CD14-positive monocyte (primary cell): ENCODE measurements at regions not wholly inside any gene's neighbourhood (a gene's known extent, or its start where the extent isn't known, plus 50 kb on each side); places are given as distances from the start of the nearest gene placed in this dataset.
"Not testable (repeated sequence)": the region's sequence is repeated elsewhere in the genome, so short reads cannot be mapped to it uniquely, and the experiment has no call there.

Experiments used
- DNase-seq, 3 donors: peaks; one replicate each; pipeline ENCODE4 v3.0.0-alpha.2; 2011 to 2022
- H2AFZ ChIP-seq: 2 replicates; pipeline ENCODE4 v1.6.0; 2012; ENCODE audit warnings: mild to moderate bottlenecking, low read depth, low read length, inconsistent platforms; ENCODE audit not compliant: insufficient read depth, poor library complexity, severe bottlenecking
- H3K27ac ChIP-seq, 2 donors: 1 replicate in 1 of 2; 2 replicates in 1 of 2; pipeline ENCODE4 v1.5.1; 2012 to 2013; ENCODE audit warnings: low read length in 2 of 2, control low read depth in 1 of 2, inconsistent platforms in 1 of 2, low read depth in 1 of 2, mild to moderate bottlenecking in 1 of 2
- H3K27me3 ChIP-seq, 2 donors: one replicate each; pipeline versions ENCODE4 v1.6.0 to v1.6.1; 2011 to 2013; ENCODE audit warnings: low read length in 2 of 2; ENCODE audit not compliant: control insufficient read depth in 2 of 2, insufficient read depth in 2 of 2
- H3K36me3 ChIP-seq, 2 donors: replicated peaks in 1 of 2; 1 replicate in 1 of 2; 2 replicates in 1 of 2; pipeline versions ENCODE4 v1.5.1 to v1.6.1; 2012 to 2013; ENCODE audit warnings: low read length in 2 of 2, control low read depth in 1 of 2, inconsistent platforms in 1 of 2, mild to moderate bottlenecking in 1 of 2; ENCODE audit not compliant: insufficient read depth in 2 of 2, control insufficient read depth in 1 of 2
- H3K4me1 ChIP-seq, 2 donors: 1 replicate in 1 of 2; 2 replicates in 1 of 2; pipeline versions ENCODE4 v1.5.1 to v1.6.1; 2012 to 2013; ENCODE audit warnings: low read length in 2 of 2, control low read depth in 1 of 2, inconsistent platforms in 1 of 2, mild to moderate bottlenecking in 1 of 2, moderate library complexity in 1 of 2; ENCODE audit not compliant: insufficient read depth in 2 of 2, control insufficient read depth in 1 of 2
- H3K4me2 ChIP-seq: replicated peaks from 2 replicates; pipeline ENCODE3; 2012; ENCODE audit warnings: low read length, moderate library complexity, mild to moderate bottlenecking; ENCODE audit not compliant: poor library complexity, severe bottlenecking; ENCODE audit errors: extremely low read depth
- H3K4me3 ChIP-seq, 3 experiments: fragments of 200-600 bp in 1 of 3; sonication (generic) in 1 of 3; replicated peaks in 1 of 3; 1 replicate in 2 of 3; 2 replicates in 1 of 3; pipeline ENCODE4 v1.5.1; 2011 to 2013; ENCODE audit warnings: low read length in 3 of 3, mild to moderate bottlenecking in 3 of 3, control low read depth in 2 of 3, low read depth in 2 of 3, inconsistent platforms in 1 of 3, moderate library complexity in 1 of 3
- H3K79me2 ChIP-seq: 2 replicates; pipeline ENCODE4 v1.6.0; 2012; ENCODE audit warnings: mild to moderate bottlenecking, control low read depth, inconsistent platforms, low read length, moderate library complexity; ENCODE audit not compliant: insufficient read depth
- H3K9ac ChIP-seq: 2 replicates; pipeline ENCODE4 v1.6.0; 2017; ENCODE audit warnings: low read length, mild to moderate bottlenecking; ENCODE audit not compliant: insufficient read depth, poor library complexity, severe bottlenecking
- H3K9me3 ChIP-seq, 2 donors: replicated peaks in 1 of 2; 1 replicate in 1 of 2; 2 replicates in 1 of 2; pipeline versions ENCODE4 v1.5.1 to v1.6.1; 2012 to 2013; ENCODE audit warnings: low read length in 2 of 2, control low read depth in 1 of 2; ENCODE audit not compliant: control insufficient read depth in 1 of 2, insufficient read depth in 1 of 2
- H4K20me1 ChIP-seq: 2 replicates; pipeline ENCODE4 v1.6.0; 2012; ENCODE audit warnings: mild to moderate bottlenecking, low read length, control low read depth, moderate library complexity; ENCODE audit not compliant: insufficient read depth
- H3K27ac Mint-ChIP-seq, 7 donors: one replicate each; pipeline ENCODE4 v1.8.0; 2020; ENCODE audit warnings: mild to moderate bottlenecking in 7 of 7, mixed read lengths in 7 of 7, moderate library complexity in 6 of 7, inconsistent platforms in 2 of 7
- H3K27me3 Mint-ChIP-seq, 3 donors: one replicate each; pipeline ENCODE4 v1.8.0; 2021 to 2022; ENCODE audit warnings: low read depth in 3 of 3, mild to moderate bottlenecking in 3 of 3, mixed read lengths in 3 of 3, moderate library complexity in 3 of 3, inconsistent platforms in 1 of 3
- H3K36me3 Mint-ChIP-seq, 2 donors: one replicate each; pipeline ENCODE4 v1.8.0; 2020; ENCODE audit warnings: mixed read lengths in 2 of 2, inconsistent platforms in 1 of 2, mild to moderate bottlenecking in 1 of 2
- H3K4me1 Mint-ChIP-seq: one replicate; pipeline ENCODE4 v1.8.0; 2020; ENCODE audit warnings: mild to moderate bottlenecking, mixed read lengths
- H3K4me3 Mint-ChIP-seq, 2 donors: one replicate each; pipeline ENCODE4 v1.8.0; 2020; ENCODE audit warnings: mild to moderate bottlenecking in 2 of 2, mixed read lengths in 2 of 2, moderate library complexity in 1 of 2
- H3K9me3 Mint-ChIP-seq, 7 donors: one replicate each; pipeline ENCODE4 v1.8.0; 2020 to 2022; ENCODE audit warnings: mixed read lengths in 7 of 7, mild to moderate bottlenecking in 6 of 7, moderate library complexity in 6 of 7, inconsistent platforms in 2 of 7
- CTCF ChIP-seq: fragments of 200-600 bp; IDR thresholded peaks from one replicate; pipeline ENCODE4 v1.8.0; 2022; ENCODE audit warnings: antibody characterized with exemption, mild to moderate bottlenecking
- WGBS: methylation state at CpG from one replicate; pipeline ENCODE4 v1.1.5; 2013; ENCODE audit warnings: missing lambda C conversion rate; ENCODE audit not compliant: insufficient coverage; 5-methylcytosine and 5-hydroxymethylcytosine counted together
- intact Hi-C, 2 donors: fragments of 100-400 bp; cut with micrococcal nuclease; formaldehyde crosslinking; loops; one replicate each; pipeline versions ENCODE4 v1.15.0 to v1.15.1; 2023

GRCh38 chr11:100445231-100445735 lies 241.8 kb upstream of the ARHGAP42 start:
- Histone ChIP-seq H2AFZ (no peak overlapping the region), H3K4me2 (no peak overlapping the region), H3K4me3 (no peak overlapping the region), H3K4me1 (no peaks in the 10 kb centered on the region), H3K9me3 (peaks cover 9 to 20% of the 10 kb centered on the region in 2 donors), H3K36me3 (no peaks in the 10 kb centered on the region), H3K27ac (no peak overlapping the region), H3K27me3 (no peaks in the 10 kb centered on the region), H3K9ac (no peak overlapping the region), H4K20me1 (no peaks in the 10 kb centered on the region), H3K79me2 (no peaks in the 10 kb centered on the region)
- no peak for TF ChIP-seq CTCF
- DNase-seq: no peak
- H3K36me3 Mint-ChIP-seq: no peaks in the 10 kb centered on the region
- H3K9me3 Mint-ChIP-seq: peaks cover 0 to 8% (median 3%) of the 10 kb centered on the region in 7 donors
- no peaks in the 10 kb centered on the region for H3K4me1 Mint-ChIP-seq
- H3K27ac Mint-ChIP-seq: no peak overlapping the region
- 58% methylated on average over 2 of the region's 2 CpGs for WGBS
- no peak overlapping the region for H3K4me3 Mint-ChIP-seq
- peaks cover 0 to 3% (median 2%) of the 10 kb centered on the region in 3 donors for H3K27me3 Mint-ChIP-seq
- intact Hi-C loops: no loop called here

- intact Hi-C loops, H3K4me3 Mint-ChIP-seq, H3K4me2 ChIP-seq, H3K4me3 ChIP-seq, H3K36me3 Mint-ChIP-seq, H3K27me3 ChIP-seq, H3K79me2 ChIP-seq, H4K20me1 ChIP-seq, H2AFZ ChIP-seq, H3K36me3 ChIP-seq, H3K4me1 ChIP-seq, H3K27ac Mint-ChIP-seq, DNase-seq, H3K4me1 Mint-ChIP-seq, H3K9ac ChIP-seq, H3K27me3 Mint-ChIP-seq, H3K27ac ChIP-seq: not testable (repeated sequence)
- peaks cover 0 to 17% (median 8%) of the 10 kb centered on the region in 7 donors for H3K9me3 Mint-ChIP-seq
- 96% methylated on average over 18 of the region's 26 CpGs for WGBS
- peaks cover 8 to 11% of the 10 kb centered on the region in 2 donors for H3K9me3 ChIP-seq
Measured at GRCh38 chr11:100451801-100452460, 235.2 kb upstream of the ARHGAP42 start.
